ENCODE measurements at regions not wholly inside any gene's neighbourhood (a gene's known extent, or its start where the extent isn't known, plus 50 kb on each side); places are given as distances from the start of the nearest gene placed in this dataset.

- peaks cover 5 to 6% of the 10 kb centered on the region in 2 donors for H3K9me3 Mint-ChIP-seq
- H3K36me3 Mint-ChIP-seq: no peaks in the 10 kb centered on the region
- DNase-seq (ENCODE audit: low spot score in 2 of 2) (no peak), ATAC-seq (no peak)
- no peak overlapping the region for H3K27ac Mint-ChIP-seq
Measured at GRCh38 chr9:1575939-1576338, 439.2 kb upstream of the SMARCA2 start.

- DNase-seq (ENCODE audit: low spot score in 2 of 2) (no peak), ATAC-seq (no peak)
- H3K9me3 Mint-ChIP-seq: peaks cover 1 to 5% of the 10 kb centered on the region in 2 donors
- H3K27ac Mint-ChIP-seq: no peak overlapping the region
- no peaks in the 10 kb centered on the region for H3K36me3 Mint-ChIP-seq
Measured at GRCh38 chr9:1580215-1580614, 434.9 kb upstream of the SMARCA2 start.

- Mint-ChIP-seq H3K9me3 (peaks cover 7 to 10% of the 10 kb centered on the region in 2 donors), H3K36me3 (no peaks in the 10 kb centered on the region), H3K27ac (no peak overlapping the region)
- DNase-seq (ENCODE audit: low spot score in 2 of 2) (no peak), ATAC-seq (no peak)
Measured at GRCh38 chr9:1581926-1582325, 433.2 kb upstream of the SMARCA2 start.

DNA sequence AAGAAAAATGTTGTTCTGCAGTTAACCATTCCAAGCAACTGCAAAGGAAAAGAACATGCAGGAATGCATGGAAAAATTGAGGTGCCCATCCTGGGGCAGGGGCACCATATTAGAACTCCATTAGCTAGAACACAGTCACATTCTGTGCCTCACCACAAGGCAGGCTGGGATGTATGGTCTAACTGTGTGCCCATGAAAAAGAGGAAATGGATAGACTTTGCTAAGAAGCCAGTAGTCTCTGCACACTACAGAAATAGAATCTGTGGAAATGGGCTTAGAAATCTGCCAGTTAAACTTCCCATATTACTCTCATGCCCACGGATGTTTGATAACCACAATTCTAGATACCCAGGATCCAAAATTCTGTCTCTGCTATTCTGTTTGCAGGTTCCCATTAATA lies 423.8 kb upstream of the SMARCA2 start:
- no peak for ATAC-seq
- Mint-ChIP-seq H3K36me3 (peaks cover 0 to 6% of the 10 kb centered on the region in 2 donors), H3K9me3 (peaks cover 7 to 12% of the 10 kb centered on the region in 2 donors), H3K27ac (no peak overlapping the region)
- DNase-seq (ENCODE audit: low spot score in 2 of 2): no peak

DNA sequence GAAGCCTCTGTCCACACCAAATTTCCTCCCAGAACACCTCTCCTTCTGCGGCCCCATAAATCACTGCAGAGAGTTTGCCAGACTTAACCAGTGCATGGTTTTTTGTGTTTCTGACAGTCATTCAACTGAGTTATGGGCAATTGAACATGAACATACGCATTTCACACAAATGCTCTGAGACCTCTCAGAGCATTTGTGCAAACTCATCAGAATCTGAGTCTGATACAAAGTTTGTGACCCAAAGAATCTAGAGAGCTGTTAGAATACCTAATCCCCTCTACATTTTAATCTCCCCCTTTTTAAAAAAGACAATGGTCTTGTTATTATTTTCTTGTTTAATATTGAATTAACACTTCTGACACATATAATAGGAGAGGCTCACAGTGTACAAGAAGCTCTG lies 416.9 kb upstream of the SMARCA2 start:
- no peak for ATAC-seq
- DNase-seq (ENCODE audit: low spot score in 2 of 2): no peak
- Mint-ChIP-seq H3K9me3 (no peaks in the 10 kb centered on the region), H3K36me3 (no peaks in the 10 kb centered on the region), H3K27ac (no peak overlapping the region)

- Mint-ChIP-seq H3K36me3 (no peaks in the 10 kb centered on the region), H3K9me3 (no peaks in the 10 kb centered on the region), H3K27ac (no peak overlapping the region)
- no peak for DNase-seq (ENCODE audit: low spot score in 2 of 2)
- no peak for ATAC-seq
Measured at GRCh38 chr9:1599961-1600360, 415.2 kb upstream of the SMARCA2 start.

DNA sequence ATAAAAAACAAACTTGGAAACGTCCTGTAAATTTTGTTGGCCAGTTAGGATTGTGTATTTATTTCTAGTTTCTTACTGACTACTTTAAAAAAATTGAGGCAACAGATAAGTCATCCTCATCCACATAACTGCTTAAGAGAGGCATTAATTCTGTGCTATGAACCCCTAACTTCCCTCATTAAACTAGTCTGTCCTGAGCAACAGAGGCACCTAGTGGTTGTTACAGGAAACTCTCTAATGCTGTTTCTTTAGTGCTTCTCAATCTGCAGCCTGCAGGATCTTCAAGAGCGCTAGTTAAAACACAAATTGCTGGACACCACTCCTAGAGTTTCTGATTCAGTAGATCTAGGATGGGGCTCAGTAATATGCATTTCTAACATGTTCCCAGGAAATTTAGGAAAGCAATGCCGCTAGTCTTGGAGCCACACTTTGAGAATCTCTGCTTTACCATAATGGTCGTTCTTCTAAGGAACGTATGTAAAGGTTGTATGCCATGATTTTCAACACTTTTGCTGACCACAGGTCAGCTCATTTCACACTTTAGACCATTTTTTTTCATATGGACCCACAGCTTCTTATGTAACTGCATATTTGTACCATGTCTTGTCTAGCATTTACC lies 410.1 kb upstream of the SMARCA2 start:
- DNase-seq (ENCODE audit: low spot score in 2 of 2): peak in 1 of 2 donors; percentile 3
- no peak for ATAC-seq

GRCh38 chr9:1606253-1606652 lies 408.9 kb upstream of the SMARCA2 start:
- Mint-ChIP-seq H3K9me3 (no peaks in the 10 kb centered on the region), H3K27ac (no peak overlapping the region), H3K36me3 (no peaks in the 10 kb centered on the region)
- DNase-seq (ENCODE audit: low spot score in 2 of 2) (no peak), ATAC-seq (no peak)

More for the DNA sequence above, 410.1 kb upstream of the SMARCA2 start:
- Mint-ChIP-seq H3K36me3 (no peaks in the 10 kb centered on the region), H3K9me3 (no peaks in the 10 kb centered on the region), H3K27ac (no peak overlapping the region)

- ATAC-seq (no peak), DNase-seq (ENCODE audit: low spot score in 2 of 2) (no peak)
- H3K27ac Mint-ChIP-seq: no peak overlapping the region
- no peaks in the 10 kb centered on the region for H3K36me3 Mint-ChIP-seq
- H3K9me3 Mint-ChIP-seq: peaks cover 12% of the 10 kb centered on the region in 2 donors
Measured at GRCh38 chr9:1612886-1613285, 402.3 kb upstream of the SMARCA2 start.

DNA sequence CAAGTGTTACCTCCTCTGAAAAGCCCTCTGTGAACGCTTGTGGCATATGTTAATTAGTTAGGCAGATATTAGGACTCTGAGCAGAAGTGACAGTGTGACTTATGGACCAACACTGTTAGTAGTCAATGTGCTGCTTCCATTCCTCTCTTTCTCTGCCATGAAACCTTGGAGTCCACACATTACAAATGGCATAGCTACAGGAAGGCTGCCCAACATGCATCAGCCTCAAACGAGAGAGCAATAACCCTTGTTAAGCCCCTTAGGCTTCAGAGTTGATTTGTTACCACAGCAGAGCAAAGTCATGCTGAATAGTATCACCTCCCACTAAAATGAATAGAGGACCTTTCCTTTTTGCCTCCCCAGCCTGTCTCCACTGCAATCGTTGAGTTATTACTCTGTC lies 397.7 kb upstream of the SMARCA2 start:
- ATAC-seq (no peak), DNase-seq (ENCODE audit: low spot score in 2 of 2) (no peak)
- Mint-ChIP-seq H3K36me3 (no peaks in the 10 kb centered on the region), H3K9me3 (peaks cover 14 to 17% of the 10 kb centered on the region in 2 donors), H3K27ac (no peak overlapping the region)

DNA sequence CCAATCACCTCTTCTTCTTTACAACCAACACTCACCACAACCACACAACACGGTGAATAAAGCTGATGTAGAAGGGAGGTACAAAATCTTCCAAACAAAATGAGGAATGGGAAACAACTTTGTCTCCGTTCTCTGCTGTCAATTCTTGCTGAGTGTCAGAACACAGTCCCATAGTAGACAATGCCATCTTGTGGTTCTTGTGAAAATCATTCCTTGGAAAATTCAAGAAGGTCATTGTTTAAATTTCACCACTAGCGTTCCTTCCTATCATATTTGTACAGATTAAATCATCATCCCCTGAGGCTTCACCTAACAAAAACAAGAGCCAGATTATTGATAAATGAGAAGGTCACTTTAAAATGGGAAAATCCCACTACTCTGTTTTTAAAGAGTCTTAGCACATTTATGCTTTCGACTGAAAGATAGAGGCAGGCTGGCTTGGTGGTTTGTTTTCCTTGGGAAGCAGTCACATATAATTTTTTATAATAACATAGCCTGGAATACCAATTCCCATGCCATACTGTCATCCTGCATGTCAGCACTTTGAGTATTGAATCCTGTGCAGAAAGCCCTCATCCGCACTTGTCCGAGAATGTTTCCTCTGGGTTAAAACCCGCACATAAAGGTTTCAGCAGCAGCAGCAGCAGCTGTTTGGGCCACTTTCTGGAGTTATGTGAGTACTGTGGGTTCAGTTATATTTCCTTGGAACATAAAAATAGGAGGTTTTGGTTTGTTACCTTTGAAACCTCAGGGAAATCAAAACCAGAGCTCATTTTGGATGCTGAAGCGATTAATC lies 395.0 kb upstream of the SMARCA2 start:
- no peak for DNase-seq (ENCODE audit: low spot score in 2 of 2)
- ATAC-seq: no peak
- no peak overlapping the region for H3K27ac Mint-ChIP-seq

GRCh38 chr9:1637401-1637800 lies 377.7 kb upstream of the SMARCA2 start:
- no peaks in the 10 kb centered on the region for H3K9me3 Mint-ChIP-seq
- ATAC-seq (no peak), DNase-seq (ENCODE audit: low spot score in 2 of 2) (no peak)
- H3K36me3 Mint-ChIP-seq: no peaks in the 10 kb centered on the region
- no peak overlapping the region for H3K27ac Mint-ChIP-seq

More for the DNA sequence above, 395.0 kb upstream of the SMARCA2 start:
- Mint-ChIP-seq H3K9me3 (peaks cover 19 to 23% of the 10 kb centered on the region in 2 donors), H3K36me3 (no peaks in the 10 kb centered on the region)

DNA sequence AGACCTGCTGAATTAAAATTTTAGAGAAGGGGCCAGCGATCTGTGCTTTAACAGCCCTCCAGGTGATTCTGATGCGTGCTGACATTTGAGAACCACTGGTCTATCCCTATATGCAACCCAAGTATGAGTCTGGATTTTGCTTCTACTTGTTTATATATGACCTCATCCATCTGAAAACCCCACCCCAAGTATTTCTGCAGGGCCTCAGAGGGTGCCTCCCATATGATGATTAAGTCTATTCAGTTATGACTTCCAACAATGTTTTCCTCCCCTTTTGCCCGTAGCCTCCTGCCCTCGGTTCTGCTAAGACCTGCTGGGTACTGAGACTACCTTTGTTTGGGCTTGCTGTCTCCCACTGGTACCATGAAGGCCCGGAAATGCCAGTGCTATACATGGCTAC lies 376.0 kb upstream of the SMARCA2 start:
- no peak overlapping the region for H3K27ac Mint-ChIP-seq
- no peaks in the 10 kb centered on the region for H3K9me3 Mint-ChIP-seq
- no peak for ATAC-seq
- no peaks in the 10 kb centered on the region for H3K36me3 Mint-ChIP-seq
- no peak for DNase-seq (ENCODE audit: low spot score in 2 of 2)

- Mint-ChIP-seq H3K9me3 (peaks cover 0 to 4% of the 10 kb centered on the region in 2 donors), H3K27ac (no peak overlapping the region), H3K36me3 (no peaks in the 10 kb centered on the region)
- DNase-seq (ENCODE audit: low spot score in 2 of 2): no peak
- no peak for ATAC-seq
Measured at GRCh38 chr9:1647776-1648175, 367.4 kb upstream of the SMARCA2 start.

- peaks cover 0 to 3% of the 10 kb centered on the region in 2 donors for H3K9me3 Mint-ChIP-seq
- no peaks in the 10 kb centered on the region for H3K36me3 Mint-ChIP-seq
- ATAC-seq (no peak), DNase-seq (ENCODE audit: low spot score in 2 of 2) (no peak)
- no peak overlapping the region for H3K27ac Mint-ChIP-seq
Measured at GRCh38 chr9:1653282-1653681, 361.9 kb upstream of the SMARCA2 start.

GRCh38 chr9:1658661-1659362 lies 356.3 kb upstream of the SMARCA2 start:
- H3K9me3 Mint-ChIP-seq: peaks cover 0 to 3% of the 10 kb centered on the region in 2 donors
- DNase-seq (ENCODE audit: low spot score in 2 of 2) (no peak), ATAC-seq (no peak)
- H3K36me3 Mint-ChIP-seq: no peaks in the 10 kb centered on the region
- no peak overlapping the region for H3K27ac Mint-ChIP-seq

GRCh38 chr9:1659363-1659690 lies 355.8 kb upstream of the SMARCA2 start:
- Mint-ChIP-seq H3K27ac (no peak overlapping the region), H3K36me3 (no peaks in the 10 kb centered on the region), H3K9me3 (peaks cover 0 to 6% of the 10 kb centered on the region in 2 donors)
- no peak for ATAC-seq
- DNase-seq (ENCODE audit: low spot score in 2 of 2): no peak
